NCI-H2107 treated with DMSO at 0.1 percent for 48 hours (cell line): ENCODE measurements at regions not wholly inside any gene's neighbourhood (a gene's known extent, or its start where the extent isn't known, plus 50 kb on each side); places are given as distances from the start of the nearest gene placed in this dataset.

Source experiments
- DNase-seq: peaks from one replicate; lab custom pipeline; 2025; ENCODE audit not compliant: unreplicated experiment; lab: John Stamatoyannopoulos, UW

DNA sequence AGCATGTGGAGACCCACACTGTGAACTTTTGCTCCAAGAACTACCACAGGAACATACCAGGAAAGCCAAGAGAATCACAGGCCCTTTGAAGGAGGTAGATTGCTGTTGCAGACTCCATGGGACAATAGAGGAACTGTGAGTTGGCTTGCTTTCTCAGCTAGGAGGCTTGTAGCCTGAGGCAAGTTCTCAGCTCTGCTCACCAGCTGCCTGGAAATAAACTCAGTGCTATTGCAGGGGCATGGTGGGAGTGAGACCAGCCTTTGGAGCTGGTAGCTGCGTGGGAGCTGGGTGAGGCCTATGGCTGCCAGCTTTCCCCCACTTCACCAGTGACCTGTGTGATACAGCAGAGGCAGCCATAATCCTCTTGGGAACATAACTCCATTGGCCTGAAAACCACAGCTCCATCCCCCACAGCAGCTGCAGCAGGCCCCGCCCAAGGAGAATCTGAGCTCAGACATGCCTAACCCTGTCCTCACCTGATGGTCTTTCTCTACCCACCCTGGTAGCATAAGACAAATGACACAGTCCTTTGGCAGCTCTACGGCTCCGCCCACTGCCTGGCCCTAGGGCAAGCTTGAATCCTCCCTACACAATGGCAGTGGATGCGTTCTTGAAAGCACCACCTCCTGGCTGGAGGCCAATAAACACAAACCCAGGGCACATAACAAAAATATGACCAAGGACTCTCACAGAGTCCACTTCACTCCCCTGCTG, 389.5 kb downstream of the KIF4B start:
- peak; percentile 0 for DNase-seq

DNA sequence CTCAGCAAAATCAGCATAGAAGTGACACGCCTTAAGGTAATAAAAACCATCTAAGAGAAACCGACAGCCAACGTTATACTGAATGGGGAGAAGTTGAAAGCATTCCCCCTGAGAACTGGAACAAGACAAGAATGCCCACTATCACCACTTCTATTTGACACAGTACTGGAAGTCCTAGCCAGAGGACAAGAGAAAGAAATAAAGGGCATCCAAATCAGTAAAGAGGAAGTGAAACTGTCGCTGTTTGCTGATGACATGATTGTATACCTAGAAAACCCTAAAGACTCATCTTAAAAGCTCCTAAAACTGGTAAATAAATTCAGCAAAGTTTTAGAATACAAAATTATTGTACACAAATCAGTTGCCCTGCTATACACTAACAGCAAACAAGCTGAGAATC, 393.3 kb downstream of the KIF4B start:
- DNase-seq = no peak

DNA sequence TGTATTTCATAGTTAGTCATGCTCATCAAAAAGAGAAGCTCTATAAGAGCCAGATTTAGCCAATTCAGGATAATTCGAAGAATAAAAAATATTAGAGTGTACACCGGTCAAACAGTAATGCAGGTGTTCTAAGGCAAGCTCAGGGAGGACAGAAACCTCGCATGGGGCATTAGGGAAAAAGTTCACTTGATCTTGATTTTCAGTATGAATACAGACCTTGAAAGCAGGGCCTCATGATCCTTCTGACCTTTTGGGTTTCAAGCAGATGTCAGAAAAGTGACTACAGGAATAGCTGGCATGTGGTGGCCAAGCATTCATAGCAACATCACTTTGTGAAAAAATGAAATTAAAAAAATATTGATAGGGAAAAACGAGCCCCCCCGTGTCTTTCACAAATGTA, 394.9 kb downstream of the KIF4B start:
- no peak for DNase-seq

DNA sequence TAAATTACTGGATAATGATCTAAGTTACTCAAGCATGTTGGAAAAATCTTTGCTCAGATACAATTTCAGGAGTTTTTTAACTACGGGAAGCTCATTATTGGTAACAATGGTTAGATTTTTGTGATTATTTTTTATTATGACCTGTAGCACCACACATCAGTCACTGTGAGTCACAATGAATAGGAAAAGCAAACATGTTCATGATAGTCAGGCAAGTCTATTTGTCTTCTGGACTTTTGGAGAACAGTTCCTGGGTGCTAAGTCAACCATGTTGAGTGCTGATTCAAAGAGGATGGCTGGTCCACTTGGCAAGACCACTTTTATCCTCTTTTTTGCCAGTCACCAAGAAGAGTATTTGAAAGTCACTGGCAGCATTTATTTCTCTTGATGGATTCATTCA, 403.2 kb downstream of the KIF4B start:
- no peak for DNase-seq

DNA sequence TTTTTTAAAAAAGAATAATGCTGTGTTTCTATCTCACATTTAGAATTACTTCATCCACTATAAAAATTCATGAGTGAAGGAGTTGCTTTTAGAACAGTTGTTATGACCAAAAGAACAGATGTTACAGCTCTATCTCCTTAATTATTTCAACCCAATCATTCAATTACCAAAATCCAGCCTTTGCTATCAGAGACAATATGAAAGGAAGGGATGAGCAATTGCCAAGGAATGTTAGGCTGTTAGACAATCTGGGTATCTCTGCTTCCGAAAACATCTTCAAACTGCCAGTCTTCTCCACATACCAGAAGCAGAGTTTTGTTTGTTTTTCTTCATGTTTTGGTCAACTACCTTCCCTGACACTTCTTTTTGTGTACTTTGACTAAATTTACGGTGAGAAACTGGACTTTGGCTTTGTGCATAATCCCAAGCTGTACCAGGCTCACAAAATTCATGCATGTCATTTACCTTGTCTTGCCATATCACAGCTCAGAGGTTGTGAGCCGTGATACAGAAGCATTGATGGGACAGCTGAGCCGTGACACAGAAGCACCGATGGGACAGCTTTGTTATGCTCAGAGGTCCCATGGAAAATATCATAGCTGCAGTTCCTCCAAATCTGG, 405.5 kb downstream of the KIF4B start:
- no peak for DNase-seq

DNA sequence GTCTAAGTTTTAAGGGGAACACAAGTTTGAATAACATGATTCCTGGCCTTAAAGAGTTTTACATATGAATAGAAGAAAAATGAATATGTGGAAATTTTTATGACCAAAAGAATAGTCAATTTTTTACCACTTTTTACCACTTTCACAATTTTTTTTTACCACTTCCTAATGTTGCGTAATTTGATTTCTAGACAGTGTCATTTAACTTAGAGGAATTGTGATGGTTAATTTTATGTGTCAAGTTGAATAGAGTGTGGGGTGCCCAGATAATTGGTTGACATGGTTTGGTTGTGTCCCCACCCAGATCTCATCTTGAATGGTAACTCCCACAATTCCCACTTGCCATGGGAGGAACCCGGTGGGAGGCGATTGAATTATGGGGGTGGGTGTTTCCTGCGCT, 416.6 kb downstream of the KIF4B start:
- no peak for DNase-seq

DNA sequence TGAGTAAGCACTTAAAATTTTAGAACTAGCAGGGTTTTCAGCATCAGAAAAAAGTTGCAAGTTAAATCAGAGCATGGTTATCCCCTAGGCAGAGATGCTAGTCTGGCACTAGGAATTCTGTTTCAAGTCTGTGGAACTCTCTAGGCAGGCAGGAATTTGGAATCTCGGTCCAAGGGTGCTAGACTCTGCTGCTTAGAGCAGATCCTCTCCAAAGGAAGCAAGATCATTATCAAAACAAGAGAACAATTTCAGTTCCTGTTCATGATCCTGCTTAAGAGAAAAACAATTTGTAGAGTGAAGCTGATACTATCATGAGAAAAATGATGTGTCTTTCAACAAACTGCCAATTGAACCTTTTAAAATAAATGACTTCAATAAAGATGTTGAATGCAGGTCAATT, 420.7 kb downstream of the KIF4B start:
- no peak for DNase-seq

DNA sequence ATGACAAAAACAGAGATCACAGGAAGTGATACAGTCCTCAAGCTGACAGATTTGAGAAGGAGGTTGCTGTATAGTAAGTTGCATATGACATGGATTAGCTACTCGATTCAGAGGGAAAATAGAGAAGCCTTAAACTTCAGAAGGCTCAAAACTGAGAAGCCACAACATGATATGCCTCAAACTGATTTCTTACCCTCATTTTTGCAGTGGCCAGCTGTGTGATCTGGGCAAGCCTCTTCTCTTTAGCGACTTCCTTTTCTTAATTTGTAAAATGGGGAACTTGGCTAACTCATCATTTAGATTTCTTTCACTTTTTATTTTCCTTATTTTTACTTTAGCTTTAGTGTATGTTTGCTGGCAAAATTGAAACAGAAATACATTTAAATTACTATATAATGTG, 421.1 kb downstream of the KIF4B start:
- DNase-seq = no peak

DNA sequence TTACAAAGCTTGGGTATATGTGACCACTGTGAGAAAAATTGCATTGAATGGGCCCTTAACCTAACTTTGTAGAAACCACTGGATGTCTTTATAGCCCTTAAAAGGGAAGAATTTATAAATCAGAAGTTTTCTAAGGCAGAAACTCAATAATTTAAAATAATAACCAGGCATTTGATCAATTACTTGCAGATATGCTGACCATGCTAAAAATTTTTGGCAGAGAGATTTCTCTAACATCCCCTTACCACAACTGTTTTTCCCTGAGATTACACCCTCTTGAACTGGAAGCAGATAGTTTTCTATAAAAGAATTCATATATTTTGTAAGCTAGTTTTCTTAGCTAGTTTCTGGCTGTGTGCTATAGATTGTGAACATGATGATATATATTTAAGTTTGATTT, 428.3 kb downstream of the KIF4B start:
- DNase-seq = no peak

DNA sequence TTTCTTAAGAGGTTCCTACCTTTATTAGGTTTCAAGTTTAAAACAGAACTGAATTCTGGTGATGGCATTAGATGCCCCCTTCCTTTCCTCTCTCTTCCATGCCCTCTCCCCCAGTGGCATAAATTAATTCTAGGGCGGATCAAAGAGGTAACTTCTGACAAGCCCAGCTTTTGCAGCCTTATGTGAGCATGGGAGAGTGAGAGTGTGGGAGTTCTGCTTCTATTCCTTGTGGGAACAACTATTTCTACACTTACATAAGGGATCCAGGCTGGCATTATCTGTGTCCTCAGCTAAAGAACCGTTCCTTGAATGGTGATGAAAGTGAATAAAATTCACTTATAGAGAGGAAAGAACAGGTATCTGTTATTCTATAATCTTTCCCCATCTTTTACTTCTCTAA, 437.6 kb downstream of the KIF4B start:
- DNase-seq = no peak

DNA sequence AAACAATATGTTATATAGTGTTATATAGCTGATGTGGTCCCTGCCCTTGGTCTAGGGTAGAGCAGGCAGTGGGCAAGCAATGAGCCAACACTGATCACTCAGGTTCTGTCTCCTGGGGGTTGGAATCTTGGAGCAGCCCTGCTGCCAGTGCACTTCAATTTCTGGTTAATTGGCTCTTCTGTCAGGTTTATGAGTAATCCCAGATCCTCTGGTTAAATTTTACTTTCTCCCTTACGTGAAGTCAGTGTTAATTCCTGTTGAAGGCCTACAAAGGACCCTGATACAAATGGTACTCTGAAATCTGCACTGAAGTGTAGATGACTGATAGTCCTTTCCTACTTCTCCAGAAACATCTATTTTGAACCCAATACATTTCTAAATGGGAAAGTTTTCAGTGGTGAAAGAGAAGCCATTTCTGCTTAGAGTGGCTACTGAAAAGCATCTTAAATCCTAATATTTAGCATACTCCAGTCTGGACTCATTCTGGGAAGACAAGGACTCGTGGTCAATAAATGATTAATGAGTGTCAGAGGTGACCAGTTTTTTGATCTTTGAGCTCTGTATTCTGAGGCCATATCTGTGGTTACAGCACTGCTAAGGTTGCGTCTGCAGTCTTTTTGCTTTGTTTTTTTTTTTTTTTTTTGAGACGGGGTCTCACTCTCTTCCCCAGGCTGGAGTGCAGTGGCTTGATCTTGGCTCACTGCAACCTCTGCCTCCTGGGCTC, 442.4 kb downstream of the KIF4B start:
- DNase-seq = no peak

DNA sequence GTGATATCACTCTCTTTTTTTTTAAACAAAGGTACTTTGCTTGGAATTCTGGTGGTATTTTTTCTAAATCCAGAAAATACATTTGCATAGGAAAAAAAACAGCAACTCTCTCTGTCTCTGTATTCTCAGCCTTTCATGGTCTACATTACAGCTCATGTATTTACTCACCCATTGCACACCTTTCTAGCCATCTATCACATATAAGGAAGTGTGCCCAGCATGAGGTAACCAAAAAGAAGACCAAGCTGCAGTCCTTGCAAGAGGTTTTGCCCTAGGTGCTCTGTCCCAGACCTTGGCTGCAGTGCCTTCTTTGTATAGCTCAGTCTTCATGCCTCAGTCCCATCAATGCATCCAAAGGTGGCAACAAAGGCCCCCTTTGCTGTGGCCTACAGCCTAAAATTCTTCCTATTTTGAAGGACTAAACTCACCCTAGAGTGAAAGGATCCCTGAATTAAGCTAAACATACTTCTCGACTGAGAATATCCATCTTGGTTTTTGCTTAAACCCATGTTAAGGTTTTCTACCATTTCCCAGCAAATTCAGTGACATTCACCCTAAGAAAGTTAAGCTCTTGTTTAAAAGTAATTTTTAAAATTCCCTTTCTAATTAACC, 446.4 kb downstream of the KIF4B start:
- DNase-seq = no peak

DNA sequence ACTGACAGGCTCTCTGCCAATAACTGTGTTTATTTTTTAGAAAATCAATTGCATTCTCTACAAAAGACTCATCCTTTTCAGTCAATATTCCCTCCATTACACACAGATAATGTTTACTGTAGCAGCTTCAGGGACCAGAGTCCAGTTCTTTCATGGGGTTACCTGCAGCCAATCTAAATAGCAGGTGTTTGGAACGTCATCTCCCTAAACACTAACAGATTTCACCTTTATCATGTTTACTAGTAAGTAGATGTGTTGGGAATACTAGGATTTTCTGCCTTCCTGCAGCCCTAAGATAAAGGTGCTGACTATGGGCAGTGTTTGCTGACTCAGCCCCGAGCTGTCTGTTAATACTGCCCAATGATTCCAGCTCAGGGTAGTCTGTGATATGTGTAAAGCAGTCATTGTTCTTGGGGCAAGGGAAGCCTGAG, 447.0 kb downstream of the KIF4B start:
- DNase-seq = no peak

DNA sequence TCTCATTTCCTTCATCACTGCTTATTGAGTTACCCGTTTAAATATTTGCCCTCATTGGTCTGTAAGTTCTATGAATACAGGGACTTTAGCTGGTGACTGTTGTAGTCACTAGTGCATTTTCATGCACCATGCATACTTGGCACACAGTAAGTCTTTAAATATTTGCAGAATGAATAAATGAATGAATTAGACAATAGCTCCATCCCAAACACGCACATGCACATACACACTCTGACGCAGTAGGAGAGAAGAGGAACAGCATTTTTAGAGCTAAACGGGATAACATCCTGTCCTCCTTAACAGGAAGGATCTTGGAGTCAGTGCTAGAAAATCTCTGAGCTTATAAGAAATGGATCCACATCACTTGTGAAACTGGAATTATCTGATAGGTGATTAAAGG, 447.7 kb downstream of the KIF4B start:
- DNase-seq = no peak

DNA sequence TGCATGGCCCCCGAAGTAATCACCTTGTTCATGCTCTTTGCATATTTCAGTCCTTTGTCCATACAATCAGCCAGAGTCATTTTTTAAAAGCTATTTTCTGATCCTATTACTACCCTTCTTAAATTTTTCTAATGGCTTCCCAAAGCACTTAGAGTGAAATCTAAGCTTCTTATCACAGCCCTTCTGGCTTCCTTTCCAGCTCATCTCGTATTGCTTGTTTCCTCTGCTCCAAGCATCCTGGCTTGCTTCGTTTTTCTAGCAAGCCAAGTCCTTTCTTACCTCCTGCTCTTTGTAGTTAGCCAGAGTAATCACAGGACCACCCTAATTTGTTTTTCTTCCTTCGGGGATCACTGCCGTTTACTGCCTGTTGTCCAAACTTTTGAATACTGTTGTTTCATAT, 453.3 kb downstream of the KIF4B start:
- DNase-seq = no peak

DNA sequence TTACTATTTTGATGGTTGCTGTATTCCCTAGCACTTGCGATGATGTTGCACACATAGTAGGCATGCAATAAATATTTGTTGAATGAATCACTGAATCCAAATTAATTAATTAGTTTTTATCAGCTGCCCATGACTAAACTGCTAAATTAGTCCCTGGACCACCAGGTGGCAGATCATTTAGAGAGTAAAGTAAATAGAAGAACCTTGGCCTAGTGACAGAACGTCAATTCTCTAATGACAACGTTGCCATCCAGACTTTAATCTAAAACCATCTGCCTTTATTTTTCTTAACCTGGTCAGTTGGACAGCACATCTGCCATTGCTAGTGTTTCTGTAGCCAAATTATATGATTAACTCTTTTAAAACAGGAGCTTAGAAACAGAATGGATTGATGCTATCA, 457.5 kb downstream of the KIF4B start:
- no peak for DNase-seq

DNA sequence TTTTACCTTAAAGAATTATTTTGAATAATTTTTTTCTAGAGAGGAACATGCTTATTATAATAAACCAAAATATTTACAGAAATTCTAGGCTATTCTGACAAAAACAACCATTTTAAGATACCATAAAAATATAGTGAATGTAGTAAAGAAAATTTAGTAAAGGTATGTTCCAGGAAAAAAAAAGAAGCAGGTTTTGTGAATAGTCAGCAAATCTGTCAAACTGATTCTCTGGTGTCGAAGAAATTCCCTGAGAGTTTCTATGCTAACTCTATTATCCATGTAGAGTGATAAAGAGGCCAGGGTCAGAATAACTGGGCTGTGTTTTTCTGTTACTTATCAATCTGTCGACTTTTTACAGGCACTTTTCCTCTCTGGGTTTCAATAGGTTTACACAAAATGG, 459.2 kb downstream of the KIF4B start:
- no peak for DNase-seq

DNA sequence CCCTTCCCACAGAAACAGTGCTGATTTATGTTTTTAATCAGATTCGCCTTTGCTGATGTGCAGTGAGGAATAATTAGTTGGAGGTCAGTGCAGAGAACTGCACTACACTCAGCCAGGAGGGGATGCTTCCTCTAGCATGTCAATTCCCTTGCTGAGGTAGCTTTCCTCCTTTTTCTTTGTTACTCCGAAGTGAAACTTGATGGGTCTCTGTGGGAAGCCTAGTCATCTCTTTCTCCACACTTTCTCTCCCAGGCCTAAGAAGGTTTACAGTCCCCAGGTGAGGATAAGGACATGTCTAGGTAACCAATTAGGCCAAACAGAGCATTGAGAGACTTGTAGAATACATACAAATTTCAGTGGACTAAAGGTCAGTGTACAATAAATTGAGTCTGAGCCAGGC, 461.8 kb downstream of the KIF4B start:
- DNase-seq = no peak

DNA sequence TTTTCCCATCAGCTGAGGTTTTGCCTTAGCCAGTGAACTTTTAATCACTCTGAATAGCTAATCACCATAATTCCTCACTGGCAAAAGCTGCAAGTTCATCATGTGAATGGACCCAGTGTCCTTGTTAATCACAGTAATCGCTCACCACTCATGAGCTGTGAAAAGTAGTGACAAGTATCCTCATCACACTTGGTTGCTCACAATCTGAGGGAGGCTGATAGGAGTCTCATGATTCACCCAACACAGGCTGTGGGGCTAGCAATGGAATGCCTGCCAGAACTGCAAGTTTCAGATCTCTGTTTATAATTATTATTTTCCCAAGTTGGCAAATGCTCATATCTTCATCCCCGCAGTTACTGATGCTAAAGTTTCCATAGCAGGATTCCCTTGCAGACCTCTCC, 467.2 kb downstream of the KIF4B start:
- no peak for DNase-seq

DNA sequence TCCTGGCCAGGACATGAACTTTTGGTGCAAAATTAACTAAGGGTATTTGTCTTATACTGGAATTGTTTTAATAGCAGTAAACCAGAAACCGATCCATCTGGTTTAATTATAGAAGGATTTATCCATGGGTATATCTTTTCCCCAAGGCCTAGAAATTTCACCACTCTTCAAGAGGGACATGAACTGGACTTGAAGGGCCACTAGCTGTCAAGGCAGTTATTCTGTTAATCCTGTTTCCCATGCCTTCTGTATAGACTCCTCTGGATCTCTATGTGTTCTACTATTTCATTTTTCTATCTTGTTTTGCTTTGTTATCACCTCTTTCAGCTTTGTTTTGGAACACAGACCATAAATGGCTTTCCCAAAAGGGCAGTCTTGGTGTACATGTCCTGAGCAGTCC, 467.6 kb downstream of the KIF4B start:
- no peak for DNase-seq

DNA sequence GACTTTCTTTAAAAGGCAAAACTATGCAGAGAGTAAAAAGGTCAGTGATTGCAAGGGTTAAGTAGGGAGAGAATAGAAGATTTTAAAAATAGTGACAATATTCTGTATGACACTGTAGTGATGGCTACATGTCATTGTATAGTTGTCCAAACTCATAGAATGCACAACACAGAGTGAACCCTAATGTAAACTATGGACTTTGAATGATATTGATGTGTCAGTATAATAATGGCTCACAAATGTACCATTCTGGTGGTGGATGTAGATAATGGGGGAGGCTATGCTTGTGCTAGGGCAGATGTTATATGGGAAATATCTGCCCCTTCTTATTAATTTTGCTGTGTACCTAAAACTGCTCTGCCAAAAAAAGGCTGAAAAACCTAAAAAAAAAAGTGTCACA, 468.9 kb downstream of the KIF4B start:
- DNase-seq = no peak

DNA sequence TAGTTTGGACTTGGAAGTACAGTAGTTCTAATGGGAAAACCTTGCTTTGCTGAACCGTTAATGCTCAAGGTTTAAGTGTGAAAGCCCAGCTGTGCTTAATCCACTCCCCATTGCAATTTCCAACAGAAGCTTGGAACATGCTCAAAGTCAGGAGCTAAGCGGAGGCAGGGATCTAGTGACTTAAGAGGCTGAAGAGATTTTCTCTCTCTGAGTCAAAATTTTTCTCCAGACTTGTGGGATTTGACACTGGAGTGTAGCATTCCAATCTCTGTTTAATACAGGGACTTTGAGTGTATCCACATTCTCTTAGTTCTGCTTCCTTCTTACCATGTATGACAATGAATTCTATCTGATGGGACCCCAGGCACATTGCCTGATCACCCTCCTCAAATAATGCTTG, 471.8 kb downstream of the KIF4B start:
- no peak for DNase-seq
